ENCODE measurements at regions not wholly inside any gene's neighbourhood (a gene's known extent, or its start where the extent isn't known, plus 50 kb on each side); places are given as distances from the start of the nearest gene placed in this dataset.
"Not testable (repeated sequence)": the region's sequence is repeated elsewhere in the genome, so short reads cannot be mapped to it uniquely, and the experiment has no call there.

GRCh38 chr18:65278939-65279667 lies 471.7 kb upstream of the CDH7 start:
- no peak for DNase-seq

GRCh38 chr18:65269375-65269774 lies 481.4 kb upstream of the CDH7 start:
- no peak for DNase-seq

- no peak for DNase-seq
Observed at GRCh38 chr18:65265761-65266160, 485.1 kb upstream of the CDH7 start.

- no peak for DNase-seq
Observed at GRCh38 chr18:65260030-65260429, 490.8 kb upstream of the CDH7 start.

- DNase-seq, result no peak
Observed at GRCh38 chr18:65259403-65259802, 491.4 kb upstream of the CDH7 start.

GRCh38 chr18:65257149-65257548 lies 493.7 kb upstream of the CDH7 start:
- no peak for DNase-seq

- DNase-seq, result no peak
Observed at GRCh38 chr18:65255417-65255816, 495.4 kb upstream of the CDH7 start.

- DNase-seq, result no peak
Observed at GRCh38 chr18:65239787-65240186, 511.0 kb upstream of the CDH7 start.

GRCh38 chr18:65235966-65236624 lies 514.7 kb upstream of the CDH7 start:
- peak; percentile 56 for DNase-seq

- DNase-seq, result no peak
Observed at GRCh38 chr18:65230311-65230710, 520.5 kb upstream of the CDH7 start.

GRCh38 chr18:65227970-65228369 lies 522.8 kb upstream of the CDH7 start:
- no peak for DNase-seq

GRCh38 chr18:65221736-65222135 lies 529.1 kb upstream of the CDH7 start:
- no peak for DNase-seq

GRCh38 chr18:65221115-65221514 lies 529.7 kb upstream of the CDH7 start:
- no peak for DNase-seq

- DNase-seq, result peak; percentile 14
Observed at GRCh38 chr18:65215865-65216466, 534.8 kb upstream of the CDH7 start.

- no peak for DNase-seq
Observed at GRCh38 chr18:65214456-65214855, 536.4 kb upstream of the CDH7 start.

- no peak for DNase-seq
Observed at GRCh38 chr18:65206551-65207260, 544.1 kb upstream of the CDH7 start.

GRCh38 chr18:65202091-65202490 lies 548.7 kb upstream of the CDH7 start:
- DNase-seq, result no peak

GRCh38 chr18:65175681-65176080 lies 575.1 kb upstream of the CDH7 start:
- DNase-seq, result no peak

GRCh38 chr18:65162086-65162485 lies 588.7 kb upstream of the CDH7 start:
- DNase-seq, result not testable (repeated sequence)

- no peak for DNase-seq
Observed at GRCh38 chr18:65146482-65147021, 604.3 kb upstream of the CDH7 start.

GRCh38 chr18:65145312-65145711 lies 605.5 kb upstream of the CDH7 start:
- no peak for DNase-seq

- no peak for DNase-seq
Observed at GRCh38 chr18:65133610-65134009, 617.2 kb upstream of the CDH7 start.

GRCh38 chr18:65124633-65125032 lies 626.2 kb upstream of the CDH7 start:
- no peak for DNase-seq

All from NCI-H2227 treated with DMSO at 0.1 percent for 48 hours (cell line).